GM18507 (cell line): ENCODE measurements at regions not wholly inside any gene's neighbourhood (a gene's known extent, or its start where the extent isn't known, plus 50 kb on each side); places are given as distances from the start of the nearest gene placed in this dataset.

Source experiments
- DNase-seq: peaks from one replicate; pipeline ENCODE4 v3.0.0; 2011; ENCODE audit warnings: low read depth; ENCODE audit not compliant: insufficient read length; ENCODE audit errors: extremely low spot score
- FAIRE-seq: peaks from 2 replicates; lab custom pipeline; 2011; peaks lifted over from hg19 to GRCh38; lab: Jason Lieb, UNC

- DNase-seq (no peak), FAIRE-seq (no peak)
Measured at GRCh38 chr4:125501090-125501489, 186.3 kb downstream of the FAT4 start.

GRCh38 chr4:125501568-125501967 lies 186.8 kb downstream of the FAT4 start:
- DNase-seq = no peak
- no peak for FAIRE-seq

- FAIRE-seq = no peak
Measured at GRCh38 chr4:125505621-125506020, 190.9 kb downstream of the FAT4 start.

DNA sequence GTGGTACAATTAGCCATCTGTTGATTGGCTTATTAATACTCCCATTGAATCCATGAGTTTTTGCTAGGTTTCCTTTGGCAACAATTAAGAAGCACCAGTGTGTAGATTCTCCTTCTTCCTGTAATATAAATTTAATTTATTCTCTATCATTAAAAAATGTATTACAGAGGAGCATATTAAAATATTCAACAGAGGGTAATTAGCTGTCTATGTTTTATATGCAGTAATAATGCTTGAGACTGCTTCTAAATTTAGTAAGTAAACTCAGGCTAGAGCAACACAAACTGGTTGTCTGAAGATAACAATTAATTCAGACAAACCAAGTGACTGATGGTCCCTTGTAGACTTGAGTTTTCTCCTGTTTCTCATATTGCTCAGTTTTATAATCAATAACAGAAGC lies 192.4 kb downstream of the FAT4 start:
- FAIRE-seq = no peak
- no peak for DNase-seq

More at GRCh38 chr4:125505621-125506020, 190.9 kb downstream of the FAT4 start:
- no peak for DNase-seq

DNA sequence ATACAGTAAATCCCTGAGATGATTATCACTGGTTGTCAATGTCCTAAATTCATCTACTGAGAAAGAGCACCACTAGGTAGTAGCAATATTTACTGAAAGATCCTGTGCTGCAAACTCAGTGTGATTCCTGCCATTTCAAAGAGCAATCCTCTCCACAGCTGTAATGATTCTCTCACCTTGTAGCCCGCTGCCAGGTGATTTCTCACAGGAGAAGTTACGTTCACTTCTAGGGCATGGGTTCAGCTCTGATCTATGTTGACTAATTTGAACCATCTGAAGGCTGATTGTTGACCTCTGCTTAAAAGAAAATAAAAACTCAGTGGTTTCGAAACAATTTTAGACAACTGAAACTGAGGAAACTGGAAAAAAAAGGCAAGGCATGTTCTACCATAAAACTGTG lies 197.0 kb downstream of the FAT4 start:
- FAIRE-seq (no peak), DNase-seq (no peak)

GRCh38 chr4:125515016-125515415 lies 200.3 kb downstream of the FAT4 start:
- FAIRE-seq (no peak), DNase-seq (no peak)

GRCh38 chr4:125517831-125518230 lies 203.1 kb downstream of the FAT4 start:
- DNase-seq (no peak), FAIRE-seq (no peak)

GRCh38 chr4:125518281-125518680 lies 203.5 kb downstream of the FAT4 start:
- no peak for FAIRE-seq
- DNase-seq = no peak

DNA sequence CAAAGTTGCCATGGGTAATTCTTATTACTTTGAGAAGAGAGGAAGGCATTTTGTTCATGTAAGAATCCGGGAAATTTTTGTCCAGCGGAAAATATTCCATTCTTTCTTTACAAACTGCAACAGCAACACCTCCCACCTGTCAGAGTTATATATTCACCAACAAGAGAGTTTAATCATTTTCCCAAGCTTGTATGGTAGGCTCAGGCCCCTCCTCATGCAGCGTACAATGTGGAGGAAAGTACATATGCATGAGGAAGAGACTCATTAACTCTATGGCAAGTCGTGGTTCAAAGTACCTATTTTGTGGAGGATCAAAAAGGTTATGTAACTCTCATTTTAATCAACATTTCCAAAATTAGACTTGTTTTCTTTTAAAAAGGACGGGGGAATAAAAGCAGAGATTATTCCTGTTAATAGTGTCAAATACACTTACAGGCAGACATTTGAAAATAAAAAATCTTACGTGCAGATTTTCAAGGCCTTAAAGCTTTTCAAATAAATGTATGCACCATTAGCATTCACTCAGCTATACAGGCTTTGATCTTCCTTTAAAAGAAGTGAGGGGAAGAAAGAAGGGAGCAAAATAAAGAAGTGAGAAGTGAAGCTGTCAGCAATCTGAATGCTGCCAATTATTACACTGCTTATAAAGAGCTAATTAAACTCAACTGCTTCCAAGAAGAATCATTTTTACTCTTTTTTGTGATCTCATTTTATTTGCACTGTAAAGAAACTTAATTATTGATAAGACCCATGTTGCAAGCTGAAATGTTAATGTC lies 204.8 kb downstream of the FAT4 start:
- DNase-seq (no peak), FAIRE-seq (no peak)

GRCh38 chr4:125520258-125520990 lies 205.7 kb downstream of the FAT4 start:
- DNase-seq = no peak
- FAIRE-seq = no peak

DNA sequence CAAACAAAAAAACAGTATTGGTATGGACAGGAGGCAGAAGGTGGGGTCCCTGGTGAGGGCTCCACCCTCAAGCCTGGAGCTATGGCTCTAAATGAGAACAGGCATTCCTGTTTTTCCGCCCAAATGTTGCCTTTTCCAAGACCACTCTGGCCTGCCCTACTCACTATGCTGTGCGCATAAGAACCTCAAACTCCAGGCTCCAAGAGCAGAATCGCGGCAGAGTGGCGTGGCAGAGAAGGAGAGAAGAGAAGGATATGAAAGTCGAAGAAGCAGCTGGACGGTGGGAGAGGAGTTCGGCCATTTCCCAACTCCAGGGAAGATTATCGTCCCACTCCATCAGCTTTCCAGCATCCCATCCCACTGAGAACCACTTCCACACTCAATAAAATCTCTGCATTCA lies 207.8 kb downstream of the FAT4 start:
- DNase-seq (no peak), FAIRE-seq (no peak)

DNA sequence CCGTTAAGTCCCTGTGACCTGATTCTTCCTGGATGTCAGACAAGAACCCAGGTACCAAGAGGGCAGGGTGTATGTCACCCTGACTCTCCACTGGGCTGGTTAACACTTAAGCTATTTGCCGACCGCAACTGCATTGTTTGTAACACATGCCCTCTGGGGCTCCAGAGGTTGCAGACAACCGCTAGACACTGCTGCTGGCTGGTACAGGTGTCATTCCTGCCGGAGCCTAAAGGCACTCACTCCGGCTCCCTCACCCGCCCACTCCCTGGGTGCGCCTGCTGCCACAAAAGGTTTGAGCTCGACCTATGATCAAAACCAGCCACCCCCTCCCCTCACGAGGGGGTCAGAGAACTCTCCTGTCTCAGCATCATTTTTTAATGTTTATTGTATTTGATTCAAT lies 208.2 kb downstream of the FAT4 start:
- FAIRE-seq (no peak), DNase-seq (no peak)

DNA sequence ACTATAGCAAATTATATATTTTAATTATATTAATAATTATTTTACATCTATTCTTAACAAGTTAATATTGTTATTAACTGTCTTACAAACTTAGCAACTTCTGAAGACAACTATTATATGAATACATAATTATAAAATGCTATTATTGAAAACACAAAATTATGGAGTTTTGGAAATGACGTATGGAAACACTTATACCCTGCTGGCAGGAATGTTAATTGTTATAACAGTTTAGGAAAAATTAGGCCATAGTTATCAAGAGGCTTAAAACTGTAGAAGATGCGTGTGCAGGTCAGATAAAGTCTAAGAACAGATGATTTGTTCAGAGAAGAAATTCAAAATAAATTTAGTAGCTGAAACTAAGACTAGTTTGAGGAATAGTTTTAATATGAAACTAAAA lies 211.7 kb downstream of the FAT4 start:
- no peak for DNase-seq
- FAIRE-seq = no peak

- no peak for FAIRE-seq
- no peak for DNase-seq
Measured at GRCh38 chr4:125527681-125528080, 212.9 kb downstream of the FAT4 start.

DNA sequence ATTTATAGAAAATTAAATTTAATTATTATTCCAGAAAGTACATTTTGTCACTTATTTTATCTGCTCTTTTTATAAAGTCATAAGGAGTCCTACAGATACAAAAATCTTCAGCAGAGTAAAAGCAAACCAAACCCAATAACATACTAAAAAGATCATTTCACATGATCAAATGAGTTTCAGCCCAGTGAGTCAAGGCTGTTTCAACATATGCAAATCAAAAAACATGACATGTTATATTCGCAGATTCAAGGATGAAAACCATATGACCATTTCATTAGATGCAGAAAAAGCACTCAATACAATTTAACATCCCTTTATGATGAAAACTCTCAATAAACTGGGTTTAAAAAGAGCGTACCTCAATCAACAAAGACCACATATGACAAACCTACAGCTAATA lies 214.3 kb downstream of the FAT4 start:
- FAIRE-seq (no peak), DNase-seq (no peak)

DNA sequence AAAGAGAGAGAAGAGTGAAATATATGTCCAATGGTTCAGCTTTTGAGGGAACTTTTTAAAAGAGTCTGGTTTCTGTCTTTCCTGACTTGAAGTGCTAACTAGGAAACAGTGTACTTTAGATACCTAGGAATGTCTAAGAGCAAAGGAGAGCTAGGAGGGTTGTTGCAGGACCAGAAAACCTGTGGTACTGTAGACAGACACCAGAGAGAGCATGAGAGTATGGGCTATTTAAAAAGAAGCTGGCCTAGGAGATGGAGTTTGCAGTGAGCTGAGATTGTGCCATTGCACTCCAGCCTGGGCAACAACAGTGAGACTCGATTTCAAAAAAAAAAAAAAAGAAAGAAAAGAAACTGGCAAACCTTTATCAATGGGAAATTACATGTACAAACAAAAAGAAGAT lies 223.9 kb downstream of the FAT4 start:
- FAIRE-seq = no peak
- no peak for DNase-seq

- DNase-seq (no peak), FAIRE-seq (no peak)
Measured at GRCh38 chr4:125539691-125540090, 224.9 kb downstream of the FAT4 start.

DNA sequence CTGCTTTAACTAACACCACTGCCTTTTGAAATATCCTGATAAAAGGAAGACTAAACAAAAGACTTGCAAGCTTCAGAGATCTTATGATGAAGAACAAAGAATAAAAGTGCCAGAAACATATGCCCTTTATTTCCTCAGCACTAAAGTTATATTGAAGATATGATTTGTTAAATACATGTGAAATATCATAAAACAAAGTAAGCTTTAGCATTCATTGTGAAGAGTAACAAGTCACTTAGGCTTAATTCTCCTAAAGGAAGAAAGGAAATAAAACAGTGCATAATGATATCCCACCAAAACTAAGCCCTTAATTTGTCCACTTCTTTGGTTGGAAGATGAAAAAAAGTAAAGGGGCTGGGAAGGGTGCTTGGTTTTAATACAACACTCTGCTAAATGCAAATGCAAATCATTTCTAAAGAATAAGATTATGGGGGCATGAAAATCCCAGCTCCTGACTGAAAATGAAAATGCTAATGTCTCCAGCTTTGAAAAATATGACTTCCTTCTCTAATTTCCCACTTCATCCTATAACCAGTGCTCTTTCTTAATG lies 227.2 kb downstream of the FAT4 start:
- FAIRE-seq (no peak), DNase-seq (no peak)

GRCh38 chr4:125546272-125546671 lies 231.5 kb downstream of the FAT4 start:
- DNase-seq = no peak
- FAIRE-seq = no peak

- DNase-seq (no peak), FAIRE-seq (no peak)
Measured at GRCh38 chr4:125547836-125548235, 233.1 kb downstream of the FAT4 start.

DNA sequence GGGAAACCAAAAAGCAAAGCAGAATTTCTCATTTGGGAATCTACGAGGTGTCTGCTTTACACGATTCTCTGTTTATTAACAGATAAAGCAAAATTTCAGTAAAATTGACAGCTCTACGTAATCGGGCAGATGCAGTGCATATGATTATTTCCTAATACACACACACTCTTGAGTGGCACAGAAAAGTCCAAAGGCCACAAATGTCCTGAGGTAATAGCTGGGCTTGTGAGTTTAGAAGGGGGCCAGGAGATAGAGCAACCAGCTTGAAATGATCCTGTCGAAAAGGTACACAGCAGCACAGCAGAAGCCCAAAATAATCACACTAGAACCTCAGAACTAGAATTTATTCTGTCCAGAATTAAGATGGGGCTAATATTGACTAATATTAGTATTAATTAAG lies 236.0 kb downstream of the FAT4 start:
- no peak for FAIRE-seq
- no peak for DNase-seq
